ENCODE measurements at regions not wholly inside any gene's neighbourhood (a gene's known extent, or its start where the extent isn't known, plus 50 kb on each side); places are given as distances from the start of the nearest gene placed in this dataset.

- TF ChIP-seq CHD7 (IDR thresholded peaks at IDR 0.05; ENCODE audit: insufficient replicate concordance, low read length) = no peak
- TF ChIP-seq JUN (IDR thresholded peaks at IDR 0.05; ENCODE audit: low read depth, low read length) = no peak
- no peak for TF ChIP-seq POLR2A (IDR thresholded peaks at IDR 0.05; ENCODE audit: control extremely low read depth in 1 of 2, low read depth in 2 of 2, low read length in 2 of 2)
- TF ChIP-seq POU5F1 (IDR thresholded peaks at IDR 0.05; ENCODE audit: low read depth, low read length) = no peak
- TF ChIP-seq SP1 (IDR thresholded peaks at IDR 0.05; ENCODE audit: low read depth, low read length) = no peak
- TF ChIP-seq CHD2 (IDR thresholded peaks at IDR 0.05; ENCODE audit: low read length) = no peak
- TF ChIP-seq SIRT6 (IDR thresholded peaks at IDR 0.05; ENCODE audit: low read length) = no peak
- TF ChIP-seq RXRA (IDR thresholded peaks at IDR 0.05; ENCODE audit: insufficient read depth, low read depth, low read length) = no peak
- no peak for TF ChIP-seq RBBP5 (IDR thresholded peaks at IDR 0.05; ENCODE audit: borderline replicate concordance, low read depth, low read length)
- TF ChIP-seq TEAD4 (IDR thresholded peaks at IDR 0.05; ENCODE audit: low read depth, low read length) = no peak
- TF ChIP-seq ASH2L (IDR thresholded peaks at IDR 0.05; ENCODE audit: low read length) = no peak
- TF ChIP-seq BRCA1 (IDR thresholded peaks at IDR 0.05; ENCODE audit: low read depth, low read length) = no peak
- no peak for TF ChIP-seq E2F6 (IDR thresholded peaks at IDR 0.05)
These were observed 68.8 kb downstream of the PMAIP1 start (continued) for GRCh38 chr18:59968583-59968982.

Measured in H1 (cell line).